Activated CD4-positive, alpha-beta T cell treated with anti-CD3 and anti-CD28 coated beads for 4 hours (primary cell): ENCODE measurements at regions not wholly inside any gene's neighbourhood (a gene's known extent, or its start where the extent isn't known, plus 50 kb on each side); places are given as distances from the start of the nearest gene placed in this dataset.
"Not testable (repeated sequence)": the region's sequence is repeated elsewhere in the genome, so short reads cannot be mapped to it uniquely, and the experiment has no call there.

Experiments
- DNase-seq, 2 donors: peaks; one replicate each; pipeline ENCODE4 v3.0.0-alpha.2; 2020

DNA sequence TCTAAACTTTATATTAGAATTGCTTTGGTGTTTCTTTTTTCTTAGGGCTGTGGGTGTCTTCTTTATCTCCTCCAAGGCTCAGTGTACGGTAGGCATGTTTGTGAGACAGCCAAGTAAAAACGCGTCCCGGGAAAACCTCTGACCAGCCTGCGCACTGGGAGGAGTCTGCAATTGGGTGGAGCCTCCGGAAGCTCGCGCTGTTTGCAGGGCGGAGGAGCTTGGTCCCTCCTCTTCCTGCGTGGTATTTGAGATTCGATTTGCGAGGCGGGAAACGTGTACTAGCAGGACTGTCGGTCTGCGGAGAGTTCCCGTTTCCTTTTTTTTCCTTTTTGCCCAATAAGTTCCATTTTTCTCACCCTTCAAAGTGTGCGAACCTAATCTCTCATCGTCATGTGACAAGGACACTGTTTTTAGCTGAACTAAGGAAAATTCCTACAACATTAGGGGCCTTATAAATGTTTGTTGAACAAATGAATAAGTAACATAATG, 182.1 kb upstream of the OTX2 start:
- DNase-seq: no peak

DNA sequence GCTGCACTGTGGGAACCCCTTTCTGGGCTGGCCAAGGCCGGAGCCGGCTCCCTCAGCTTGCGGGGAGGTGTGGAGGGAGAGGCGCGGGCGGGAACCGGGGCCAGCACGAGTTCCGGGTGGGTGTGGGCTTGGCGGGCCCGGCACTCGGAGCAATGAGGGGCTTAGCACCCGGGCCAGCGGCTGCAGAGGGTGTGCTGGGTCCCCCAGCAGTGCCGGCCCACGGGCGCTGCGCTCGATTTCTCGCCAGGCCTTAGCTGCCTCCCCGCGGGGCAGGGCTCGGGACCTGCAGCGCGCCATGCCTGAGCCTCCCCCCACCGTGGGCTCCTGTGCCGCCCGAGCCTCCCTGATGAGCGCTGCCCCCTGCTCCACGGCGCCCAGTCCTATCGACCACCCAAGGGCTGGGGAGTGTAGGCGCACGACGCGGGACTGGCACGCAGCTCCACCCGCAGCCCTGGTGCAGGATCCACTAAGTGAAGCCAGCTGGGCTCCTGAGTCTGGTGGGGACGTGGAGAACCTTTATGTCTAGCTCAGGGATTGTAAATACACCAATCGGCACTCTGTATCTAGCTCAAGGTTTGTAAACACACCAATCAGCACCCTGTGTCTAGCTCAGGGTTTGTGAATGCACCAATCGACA, 180.8 kb upstream of the OTX2 start:
- not testable (repeated sequence) for DNase-seq

DNA sequence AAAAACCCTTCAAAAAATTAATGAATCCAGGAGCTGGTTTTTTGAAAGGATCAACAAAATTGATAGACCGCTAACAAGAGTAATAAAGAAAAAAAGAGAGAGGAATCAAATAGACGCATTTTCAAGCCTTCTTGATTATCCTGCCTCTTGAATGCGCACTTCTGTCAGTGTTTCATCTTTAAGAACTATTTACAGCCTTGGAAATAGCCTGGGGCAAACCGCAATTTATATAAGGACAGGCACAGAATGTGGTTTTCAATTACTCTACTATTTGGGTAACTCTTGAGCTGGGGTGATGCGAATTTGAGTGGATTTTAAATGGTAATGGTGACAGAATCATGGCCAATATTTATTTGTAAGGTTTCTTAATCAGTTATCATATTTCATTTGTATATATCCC, 179.1 kb upstream of the OTX2 start:
- DNase-seq: no peak

DNA sequence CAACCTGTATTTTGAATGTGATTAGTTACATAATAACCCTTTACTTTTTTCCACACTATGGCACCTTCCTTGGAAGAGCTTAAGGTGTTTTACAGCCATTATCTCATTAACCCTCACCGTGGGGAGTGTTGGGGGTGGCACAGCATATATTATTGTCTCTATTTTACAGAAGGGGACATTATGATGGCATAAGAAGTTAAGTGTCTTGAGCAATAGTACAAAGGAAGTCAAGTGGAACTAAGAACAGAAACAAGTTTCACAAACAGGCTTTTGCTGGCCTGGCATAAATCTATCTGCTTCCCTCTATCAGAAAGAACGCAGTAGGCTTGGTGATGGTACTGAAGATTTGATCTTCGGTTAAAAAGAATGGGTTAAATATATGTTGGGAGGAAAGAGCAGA, 169.7 kb upstream of the OTX2 start:
- DNase-seq: no peak

DNA sequence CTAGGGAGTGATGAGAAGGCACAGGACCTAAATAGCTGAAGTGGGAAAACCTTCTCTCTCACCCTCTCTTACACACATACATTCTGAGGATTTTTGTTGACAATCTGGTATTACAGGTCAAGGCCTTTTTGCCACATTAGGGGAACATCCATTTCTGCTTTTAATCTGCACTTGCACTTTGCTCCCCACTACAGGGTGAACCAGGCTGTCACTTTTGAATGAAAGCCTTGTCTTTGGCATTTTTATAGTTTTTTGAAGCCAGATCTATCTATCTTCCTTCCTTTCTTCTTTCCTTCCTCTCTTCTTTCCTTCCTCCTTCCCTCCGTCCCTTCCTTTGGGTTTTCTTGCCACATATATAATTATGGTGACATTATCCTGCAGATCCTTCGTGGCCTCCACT, 165.9 kb upstream of the OTX2 start:
- DNase-seq: no peak

DNA sequence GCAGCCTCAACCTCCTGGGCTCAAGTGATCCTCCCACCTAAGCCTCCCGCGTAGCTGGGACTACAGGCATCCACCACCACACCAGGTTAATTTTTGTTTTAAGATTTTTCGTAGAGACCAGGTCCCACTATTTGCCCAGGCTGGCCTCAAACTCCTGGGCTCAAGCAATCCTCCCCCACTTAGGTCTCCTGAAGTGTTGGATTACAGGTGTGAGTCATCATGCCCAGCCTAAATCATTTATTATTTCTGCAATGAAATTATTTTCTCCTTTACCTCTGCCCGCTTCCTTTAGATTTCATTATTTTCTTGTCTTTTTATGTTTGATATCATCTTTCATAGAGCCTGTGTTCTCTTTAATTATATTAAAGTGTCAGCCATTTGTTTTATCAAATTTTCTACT, 165.2 kb upstream of the OTX2 start:
- DNase-seq: no peak

DNA sequence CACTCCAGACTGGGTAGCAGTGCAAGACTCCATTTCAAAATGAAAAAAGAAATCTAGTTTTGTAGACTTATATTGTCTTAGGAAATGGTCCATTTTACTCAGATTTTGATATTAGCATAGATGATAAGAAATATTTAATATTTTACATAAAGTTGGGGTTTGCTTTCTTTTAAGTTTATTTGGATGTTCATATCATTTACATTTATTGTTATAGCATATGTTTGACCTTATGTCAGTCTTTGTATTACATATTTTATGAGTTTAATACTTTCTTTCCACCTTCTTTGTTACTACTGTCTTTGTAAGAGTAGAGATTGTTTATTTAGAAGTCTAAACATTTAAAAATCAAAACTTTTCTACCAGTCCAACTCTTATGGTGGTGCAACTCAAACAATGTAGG, 162.7 kb upstream of the OTX2 start:
- DNase-seq: no peak

DNA sequence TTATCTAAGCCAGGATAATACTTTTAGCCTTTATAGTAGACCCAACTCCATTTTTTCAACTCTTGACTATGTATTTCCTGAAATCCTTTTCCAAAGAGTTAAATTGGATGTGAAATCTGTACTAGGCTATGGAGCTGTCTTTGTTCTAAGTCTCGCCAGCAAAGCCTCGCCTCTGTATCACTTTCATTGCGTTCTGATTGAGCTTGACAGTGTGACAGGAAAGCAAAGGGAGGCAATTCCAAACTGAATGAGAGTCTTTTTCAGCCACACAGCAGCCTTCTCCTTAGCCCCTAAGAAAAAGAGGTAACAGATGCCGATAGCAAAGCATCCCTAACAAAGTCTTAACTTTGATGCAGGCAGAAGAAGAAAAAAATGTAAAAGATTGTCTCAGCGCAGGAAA, 154.6 kb upstream of the OTX2 start:
- no peak for DNase-seq

DNA sequence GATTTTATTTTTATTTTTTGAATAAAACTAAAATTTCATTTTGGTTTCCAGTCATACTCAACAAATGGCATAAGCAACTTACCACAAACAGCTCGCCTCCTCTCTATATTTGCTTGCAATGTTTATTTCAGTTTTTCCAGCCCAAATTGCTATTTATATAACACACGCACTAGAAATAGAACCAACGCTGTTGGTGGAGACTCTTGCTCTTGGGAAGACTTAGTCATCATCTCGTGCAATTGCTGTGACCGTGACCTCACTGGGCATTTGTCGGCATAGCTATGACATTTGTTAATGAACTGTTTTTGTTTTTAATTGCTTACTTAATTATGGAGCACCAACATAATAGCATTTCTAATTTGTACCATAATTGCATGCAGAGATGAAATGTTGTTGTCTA, 153.1 kb upstream of the OTX2 start:
- no peak for DNase-seq

DNA sequence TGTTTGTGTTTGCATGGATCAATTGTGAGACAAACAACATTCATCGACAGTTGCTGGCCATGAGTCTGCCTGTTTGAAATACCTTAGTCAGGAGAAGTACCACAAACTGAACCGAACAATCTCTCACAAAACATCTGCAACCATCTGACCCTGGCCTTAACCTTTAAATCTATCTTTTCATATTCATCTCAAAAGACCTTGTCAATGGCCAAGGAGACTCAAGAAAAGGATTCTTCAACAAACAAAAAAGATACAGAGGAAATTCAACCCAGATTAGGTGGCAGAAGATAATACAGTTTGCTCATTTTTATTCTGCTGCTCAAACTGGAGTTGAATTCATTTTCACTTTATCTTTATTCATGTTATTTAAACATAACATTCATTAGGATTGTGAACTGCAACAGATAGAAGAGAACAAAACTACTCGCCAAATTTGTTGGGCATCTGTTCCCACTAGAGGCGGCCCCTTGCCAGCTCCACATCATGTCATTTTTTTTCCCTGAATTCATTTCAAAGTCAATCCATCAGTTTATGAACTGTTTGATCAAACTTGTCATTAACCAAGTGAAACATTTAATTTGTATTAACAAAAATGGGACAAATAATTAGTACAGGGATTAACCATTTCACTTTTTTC, 152.3 kb upstream of the OTX2 start:
- no peak for DNase-seq

DNA sequence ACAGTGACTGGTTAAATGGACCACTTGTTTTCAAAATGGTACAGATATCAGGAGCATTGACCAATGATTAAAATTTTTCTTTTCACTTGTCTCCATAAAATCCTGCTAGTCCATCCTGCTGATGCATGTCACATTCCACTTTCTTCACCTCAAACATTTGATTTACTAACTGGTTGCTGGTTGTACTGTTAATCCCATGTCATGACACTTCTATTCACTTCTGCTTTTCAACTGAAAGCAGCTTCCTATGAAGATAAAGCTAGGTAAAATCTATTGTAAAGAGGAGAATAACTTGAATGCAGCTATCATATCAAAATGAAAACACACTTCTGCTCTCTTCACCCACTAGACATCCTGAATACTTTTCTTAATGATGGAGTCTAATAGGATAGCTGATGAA, 149.6 kb upstream of the OTX2 start:
- DNase-seq: no peak

DNA sequence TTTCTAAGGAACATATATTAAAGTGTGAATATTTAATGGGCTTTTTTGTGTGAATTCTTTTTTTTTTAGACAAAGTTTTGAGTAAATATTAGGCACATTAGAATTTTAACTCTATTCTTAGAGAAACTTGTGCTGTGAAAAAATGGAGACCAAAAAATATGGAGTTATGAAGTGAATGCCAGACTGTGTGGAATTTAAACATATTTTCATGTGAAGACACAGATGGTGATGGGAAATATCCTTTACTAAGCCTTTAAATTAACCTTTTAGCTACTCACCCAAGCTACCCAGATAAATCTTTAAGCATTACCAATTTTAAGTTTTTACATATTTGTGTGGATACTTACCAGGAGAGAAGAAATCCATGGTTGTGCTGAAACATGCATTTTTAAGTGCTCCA, 148.8 kb upstream of the OTX2 start:
- no peak for DNase-seq

DNA sequence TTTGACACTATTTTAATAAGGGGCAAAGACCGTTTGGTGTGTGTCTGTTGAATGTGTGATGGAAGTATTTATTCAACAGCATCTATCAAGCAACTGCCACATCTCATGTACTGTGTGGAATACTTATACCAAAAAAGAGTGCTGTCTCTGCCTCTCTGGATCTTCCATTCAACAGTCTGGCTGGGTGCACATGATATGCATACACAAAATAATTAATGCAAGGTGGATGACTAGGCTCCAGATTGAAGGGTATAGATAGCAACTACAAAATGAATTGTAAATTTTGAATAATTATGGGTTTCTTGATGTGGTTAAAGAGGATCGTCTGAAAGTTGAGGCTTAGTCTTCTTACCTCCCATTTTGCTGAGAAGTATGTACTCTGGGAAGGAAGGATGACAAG, 145.9 kb upstream of the OTX2 start:
- no peak for DNase-seq

DNA sequence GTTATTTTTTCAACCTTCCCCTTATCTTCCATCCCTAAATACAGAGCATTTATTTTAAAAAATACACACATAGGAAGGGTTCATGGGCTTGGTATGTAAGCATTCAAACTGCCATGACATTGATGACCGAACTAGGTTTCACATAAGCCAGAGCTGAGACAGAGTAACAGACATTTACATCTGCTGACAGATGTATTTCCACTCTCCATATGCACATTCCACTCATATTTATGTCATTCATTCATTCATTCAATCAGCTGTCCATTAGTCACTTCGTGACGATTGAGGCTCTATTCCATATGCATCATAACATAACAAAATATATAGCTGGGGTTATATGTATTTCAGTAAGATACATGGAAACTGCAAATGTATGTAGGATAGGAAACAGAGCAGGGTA, 145.5 kb upstream of the OTX2 start:
- no peak for DNase-seq

DNA sequence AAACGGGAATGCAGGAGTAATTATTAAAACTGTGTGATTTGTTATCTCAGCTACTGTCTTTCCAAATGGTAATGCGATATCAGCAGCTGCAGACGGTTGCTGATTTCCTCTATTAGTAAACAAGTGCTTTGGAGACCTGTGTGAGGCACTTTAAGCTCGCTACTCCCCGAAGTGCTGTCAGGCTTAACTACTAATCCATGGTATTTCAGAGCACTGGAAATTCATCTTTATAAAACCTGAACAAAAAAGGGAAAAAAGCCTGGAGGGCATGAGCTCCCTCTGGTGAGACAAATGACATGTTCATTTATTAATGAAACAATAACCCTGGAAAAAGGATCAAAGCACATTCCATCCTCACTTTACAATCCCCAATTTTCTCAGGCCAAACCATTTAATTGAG, 143.6 kb upstream of the OTX2 start:
- DNase-seq: no peak

DNA sequence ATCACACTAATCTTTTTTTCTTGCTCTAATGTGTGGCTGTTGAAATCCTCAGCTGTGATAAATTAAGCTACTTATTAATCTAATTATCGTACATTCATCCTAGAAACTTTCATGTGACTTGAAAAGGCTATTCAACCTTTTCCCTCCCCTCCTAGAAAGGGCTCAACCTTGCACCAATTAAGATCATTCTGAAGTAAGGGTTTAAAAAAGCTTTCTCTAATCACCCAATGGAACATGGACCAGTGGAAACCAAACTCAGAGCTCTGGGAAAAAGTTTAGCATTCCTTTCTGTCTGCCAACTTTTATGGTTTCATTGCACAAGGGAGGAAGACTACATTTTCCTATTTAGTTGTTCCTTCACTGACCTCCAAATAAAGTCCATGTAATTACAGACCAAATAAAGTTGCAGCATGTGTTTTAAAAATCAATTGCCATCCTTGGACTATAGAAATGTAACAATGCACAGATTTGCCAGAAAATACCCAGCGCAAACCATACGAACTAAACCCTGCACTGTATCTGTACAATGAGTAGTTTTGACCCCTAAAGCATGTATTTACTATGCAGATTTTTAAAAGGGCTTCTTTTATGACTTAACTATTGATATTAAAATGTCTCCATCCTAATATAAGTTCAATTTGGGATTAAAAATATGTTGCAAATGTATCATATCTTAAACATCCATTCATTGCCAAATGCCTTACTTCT, 142.6 kb upstream of the OTX2 start:
- no peak for DNase-seq

DNA sequence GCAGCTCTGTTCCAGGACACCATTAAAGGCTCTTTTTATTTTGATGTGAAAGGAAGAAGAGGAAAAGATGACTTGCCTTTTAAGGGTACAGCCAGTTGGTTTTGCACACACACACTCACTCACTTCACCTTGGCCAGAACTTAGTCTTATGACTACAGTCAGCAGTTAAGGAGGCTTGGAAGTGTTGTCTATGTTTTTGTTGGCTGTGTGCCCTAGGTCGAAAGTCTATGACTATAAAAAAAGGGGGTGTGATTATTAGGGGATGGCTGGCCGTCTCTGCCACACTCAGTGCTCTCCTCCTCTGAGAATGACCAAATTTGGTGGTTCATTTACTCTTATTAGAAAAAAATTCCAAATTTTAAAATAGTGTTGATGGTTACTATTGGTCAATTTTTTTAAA, 139.5 kb upstream of the OTX2 start:
- no peak for DNase-seq

DNA sequence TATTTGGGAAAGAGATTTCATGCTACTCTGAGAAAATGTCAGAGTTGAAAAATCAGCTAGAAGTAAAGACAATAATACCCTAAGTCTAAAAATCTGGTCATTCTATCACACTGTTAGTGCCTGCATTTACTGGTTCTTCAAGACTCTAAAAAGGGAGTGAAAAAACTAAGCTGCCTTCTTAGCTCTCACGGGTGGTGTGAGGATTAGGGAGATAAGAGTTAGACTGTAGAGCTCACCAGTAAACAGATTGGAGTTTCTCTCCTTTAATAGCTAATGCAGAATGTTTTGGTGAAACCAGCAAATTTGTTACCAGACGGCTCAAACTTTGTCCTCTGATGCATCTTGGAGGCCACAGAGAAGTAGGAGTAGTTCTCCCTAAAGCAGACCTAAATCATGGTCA, 135.0 kb upstream of the OTX2 start:
- DNase-seq: no peak

DNA sequence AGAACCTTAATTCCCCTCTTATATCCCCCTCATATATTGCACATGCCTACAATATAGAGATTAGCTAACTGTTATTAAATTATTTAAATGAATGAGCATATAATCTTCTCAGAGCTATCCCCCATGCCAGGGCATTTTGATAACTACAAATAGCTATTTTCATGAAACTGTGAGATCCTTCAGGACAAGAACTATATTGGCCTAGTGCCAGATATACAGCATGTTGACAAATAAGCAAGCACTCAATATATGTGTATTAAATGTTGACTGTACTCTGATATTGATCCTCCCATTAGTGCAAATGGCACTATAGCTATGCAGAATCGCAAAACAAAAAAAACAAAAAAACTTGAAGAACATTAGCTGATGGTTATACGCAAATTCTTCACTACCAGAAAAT, 134.1 kb upstream of the OTX2 start:
- no peak for DNase-seq

DNA sequence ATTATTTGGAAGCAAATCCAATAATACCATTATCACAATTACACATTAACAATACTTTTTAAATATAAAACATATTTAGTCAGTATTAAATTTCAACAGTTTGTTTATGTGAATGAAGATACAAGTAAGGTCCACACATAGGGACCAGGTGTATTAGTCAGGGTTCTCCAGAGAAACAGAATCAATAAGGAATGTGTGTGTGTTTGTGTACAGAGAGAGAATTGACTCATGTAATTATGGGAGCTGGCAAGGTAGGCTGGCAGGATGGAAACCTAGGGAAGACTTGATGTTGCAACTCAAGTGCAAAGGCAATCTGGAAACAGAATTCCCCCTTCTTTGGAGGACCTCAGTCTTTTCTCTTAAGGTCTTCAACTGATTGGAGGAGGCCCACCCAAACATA, 123.2 kb upstream of the OTX2 start:
- no peak for DNase-seq

DNA sequence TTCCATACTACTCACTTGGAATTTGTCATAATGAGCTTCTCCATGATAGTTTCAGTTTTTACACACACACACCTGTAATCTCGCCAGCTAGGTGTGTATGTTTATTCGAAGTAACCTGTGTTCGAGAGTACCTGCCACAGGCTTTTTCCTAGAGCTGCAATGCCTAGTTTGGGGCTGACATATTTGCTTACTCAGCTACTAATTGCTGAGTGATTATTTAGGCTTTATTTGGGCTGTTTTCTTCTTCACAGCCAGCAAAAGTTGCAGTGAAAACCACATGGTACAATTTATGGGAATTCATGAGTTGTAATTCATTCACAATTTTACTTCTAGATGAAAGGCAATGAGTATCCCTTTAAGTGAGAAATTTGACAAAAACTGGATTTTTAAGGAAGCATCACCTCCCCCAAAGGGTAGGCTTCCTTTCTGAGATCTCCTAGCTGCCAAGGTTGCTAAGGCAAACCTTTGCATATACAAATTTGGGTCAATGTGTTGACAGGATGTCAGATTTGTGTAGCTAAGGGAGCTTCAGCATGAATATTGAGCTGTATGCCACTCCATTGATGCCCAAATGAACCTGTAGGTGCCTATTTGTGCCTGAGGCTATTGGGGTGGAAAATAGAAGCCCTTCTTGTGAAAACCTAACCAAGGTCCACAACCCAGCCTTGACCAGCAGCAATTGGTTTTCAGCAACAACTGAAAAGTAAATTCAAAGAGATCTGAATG, 108.7 kb upstream of the OTX2 start:
- no peak for DNase-seq

DNA sequence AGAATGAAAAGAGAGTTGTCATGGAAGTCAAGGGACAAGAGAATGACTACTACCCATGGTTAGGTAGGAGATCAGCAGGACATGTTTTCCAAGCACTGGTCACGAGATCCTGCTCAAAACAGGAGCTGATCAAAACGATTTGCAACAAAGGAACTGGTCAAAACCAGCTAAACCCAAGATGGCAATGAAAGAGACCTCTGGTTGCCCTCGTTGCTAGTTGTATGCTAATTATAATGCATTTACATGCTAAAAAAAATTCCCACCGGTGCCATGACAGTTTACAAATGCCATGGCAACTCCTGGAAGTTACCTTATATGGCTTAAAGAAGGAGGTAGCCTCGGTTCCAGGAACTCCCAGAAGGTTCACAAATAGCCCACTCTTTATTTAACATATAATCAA, 95.0 kb upstream of the OTX2 start:
- no peak for DNase-seq

DNA sequence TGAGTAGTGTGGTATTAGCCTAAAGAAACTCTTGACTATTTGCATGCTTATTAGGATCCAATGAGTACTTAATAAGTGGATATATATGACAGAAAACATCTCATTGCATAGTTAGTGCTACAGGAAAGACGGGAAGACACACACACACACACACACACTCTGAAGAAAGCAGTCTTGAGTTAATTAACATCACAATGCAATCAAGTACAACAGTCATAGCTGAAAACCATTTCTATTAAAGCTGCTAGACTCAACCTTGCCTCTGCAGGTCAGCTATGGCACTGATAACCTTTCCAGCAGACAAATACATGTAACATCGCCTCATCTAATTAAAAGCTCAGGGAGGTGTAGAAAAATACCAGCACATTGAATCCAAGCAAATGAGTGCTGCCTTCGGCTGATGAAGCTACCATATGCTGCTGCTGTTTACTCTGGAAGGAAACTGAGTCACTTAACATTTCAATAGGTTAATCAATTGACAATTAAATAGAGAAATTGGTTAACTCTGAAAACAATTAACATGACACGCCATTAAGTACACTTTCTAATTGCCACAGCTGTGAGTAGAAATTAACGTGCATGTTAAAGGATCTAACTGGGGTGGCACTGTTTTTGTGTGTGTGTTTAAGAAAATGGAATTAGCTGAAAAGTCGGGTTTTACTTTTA, 93.2 kb upstream of the OTX2 start:
- DNase-seq: no peak
